Left cardiac atrium (tissue), 4 donors: ENCODE measurements at regions not wholly inside any gene's neighbourhood (a gene's known extent, or its start where the extent isn't known, plus 50 kb on each side); places are given as distances from the start of the nearest gene placed in this dataset.
"Not testable (repeated sequence)": the region's sequence is repeated elsewhere in the genome, so short reads cannot be mapped to it uniquely, and the experiment has no call there.

Source experiments
- ATAC-seq, 2 donors: fragments of 200-7000 bp; cut with Tn5 transposase; one replicate each; pipeline ENCODE4 v1.9.1; 2020; ENCODE audit warnings: mild to moderate bottlenecking in 2 of 2, moderate library complexity in 2 of 2
- DNase-seq: peaks from one replicate; pipeline ENCODE4 v3.0.0-alpha.2; 2020
- intact Hi-C, 2 donors: fragments of 100-400 bp; cut with DNase I; formaldehyde crosslinking; loops; one replicate each; pipeline versions ENCODE4 v1.14.1 to v1.15.1; 2022 to 2023
- donor health status: DM: no; HTN: yes; CAD: no.
- donor health status: DM: no; HTN: yes; CAD: no; lungs with severe emphysema.
- donor health status: DM: yes; HTN: yes; CAD: no.
- donor health status: Dilated cardiomyopathy.

GRCh38 chr1:182003953-182004586 lies 57.4 kb downstream of the ZNF648 start:
- intact Hi-C loops = no loop called here
- ATAC-seq (peak in 1 of 2 donors; percentile 76), DNase-seq (peak; percentile 76)

DNA sequence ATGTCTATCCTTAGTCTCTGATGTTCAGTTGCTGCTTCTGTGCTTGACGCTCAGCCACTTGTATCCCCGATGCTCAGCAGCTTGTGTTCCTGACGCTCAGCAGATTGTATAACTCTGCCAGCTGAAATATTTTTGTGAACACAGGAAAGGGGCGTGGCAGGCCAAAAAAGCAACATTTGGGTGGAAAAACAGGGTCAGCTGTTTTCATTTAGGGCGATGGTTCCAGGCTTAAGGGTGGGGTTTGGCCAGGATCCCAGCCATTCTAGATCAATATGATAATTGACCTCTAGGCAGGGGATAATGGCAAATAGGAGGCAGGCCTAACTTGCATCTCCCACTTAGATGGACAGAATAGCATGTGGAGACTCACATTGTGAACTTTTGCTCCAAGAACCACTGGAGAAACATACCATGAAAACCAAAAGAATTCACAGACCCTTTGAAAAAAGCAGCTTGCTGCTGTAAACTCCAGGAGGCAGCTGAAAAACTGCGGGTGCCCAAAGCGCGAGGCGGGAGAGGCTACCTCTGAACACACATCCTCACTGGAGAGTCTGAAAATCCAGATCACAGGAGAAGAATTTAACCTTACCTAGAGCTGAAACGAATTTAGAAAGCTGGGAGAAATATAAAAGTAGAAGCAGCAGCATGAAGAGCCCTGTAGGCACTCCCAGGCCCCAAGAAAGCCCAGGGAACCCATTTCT lies 58.3 kb downstream of the ZNF648 start:
- intact Hi-C loops = no loop called here
- DNase-seq = peak; percentile 76
- peak in 1 of 2 donors; percentile 54 for ATAC-seq

GRCh38 chr1:182002570-182002969 lies 58.9 kb downstream of the ZNF648 start:
- intact Hi-C loops = no loop called here
- peak in 1 of 2 donors; percentile 59 for ATAC-seq
- peak; percentile 29 for DNase-seq

- DNase-seq (peak; percentile 47), ATAC-seq (peak in 1 of 2 donors; percentile 38)
- intact Hi-C loops = no loop called here
Observed at GRCh38 chr1:181998858-181999257, 62.7 kb downstream of the ZNF648 start.

- no peak for ATAC-seq
- intact Hi-C loops = no loop called here
- DNase-seq = no peak
Observed at GRCh38 chr1:181992072-181992471, 69.4 kb downstream of the ZNF648 start.

DNA sequence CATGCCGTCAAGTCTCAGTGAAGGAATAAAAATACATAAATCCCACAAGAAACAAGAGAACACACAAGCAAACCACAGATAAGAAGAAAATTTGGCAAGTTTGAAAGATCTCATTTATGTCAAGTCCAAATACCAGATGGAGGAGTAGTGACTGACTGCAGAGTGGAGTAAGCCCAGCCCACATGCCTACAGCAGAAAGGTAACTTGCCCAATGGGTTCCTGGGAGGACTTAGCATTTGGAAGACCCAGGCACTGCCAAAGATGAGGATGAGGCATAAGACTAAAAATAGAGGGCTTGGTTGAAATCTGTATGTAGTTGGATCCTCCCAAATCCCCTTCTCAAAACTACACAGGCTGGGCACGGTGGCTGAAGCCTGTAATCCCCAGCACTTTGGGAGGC lies 70.8 kb downstream of the ZNF648 start:
- intact Hi-C loops = no loop called here
- ATAC-seq = peak in 1 of 2 donors; percentile 89

GRCh38 chr1:181989261-181989920 lies 72.1 kb downstream of the ZNF648 start:
- intact Hi-C loops = no loop called here
- ATAC-seq = no peak
- DNase-seq = no peak

More for the DNA sequence above, 70.8 kb downstream of the ZNF648 start:
- no peak for DNase-seq

DNA sequence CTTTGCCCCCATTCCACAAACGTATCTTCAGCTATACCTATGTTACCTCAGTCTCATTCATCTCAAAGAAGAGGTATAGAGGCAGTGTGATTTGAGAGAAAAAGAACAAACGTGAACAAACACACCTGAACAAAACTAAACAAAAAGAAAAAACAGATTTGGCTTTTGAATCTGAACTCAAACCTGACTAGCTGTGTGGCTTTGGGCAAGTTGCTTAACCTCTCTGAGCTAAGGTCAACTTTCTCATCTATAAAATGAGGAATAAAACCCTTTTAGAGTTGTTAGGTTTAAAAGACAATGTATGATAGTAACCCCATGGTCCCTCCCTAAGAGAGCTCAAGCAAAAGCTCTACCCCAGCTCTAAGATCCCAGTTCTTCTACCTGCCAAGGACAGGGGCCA lies 73.5 kb downstream of the ZNF648 start:
- no peak for ATAC-seq
- intact Hi-C loops = no loop called here
- DNase-seq = no peak

DNA sequence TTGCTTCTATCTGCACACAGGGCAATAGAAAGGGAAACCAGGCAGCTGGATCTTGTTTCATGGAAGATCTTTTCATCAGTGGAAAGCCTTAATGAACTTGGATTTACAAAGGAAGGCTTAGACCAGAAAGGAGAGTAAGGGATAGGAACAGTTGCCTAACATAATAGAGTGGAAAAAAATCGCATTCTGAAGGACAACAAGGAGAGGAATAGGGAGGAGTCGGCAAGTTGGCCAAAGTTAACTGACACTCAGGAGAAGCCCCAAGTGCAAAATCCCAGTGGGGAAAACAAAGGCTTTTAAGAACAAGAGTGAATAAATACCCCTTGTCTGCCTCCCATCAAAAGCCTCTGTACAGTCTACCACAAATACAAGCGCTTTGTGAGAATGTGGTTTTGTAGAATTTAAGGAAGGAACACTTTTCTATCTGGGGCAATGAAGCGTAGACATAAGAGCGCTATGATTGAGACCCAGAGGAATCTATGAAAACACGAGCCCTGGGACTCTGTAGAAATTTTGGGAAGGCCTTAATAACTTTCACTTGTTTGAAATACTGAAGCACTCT lies 74.1 kb downstream of the ZNF648 start:
- ATAC-seq (no peak), DNase-seq (no peak)
- intact Hi-C loops = no loop called here

GRCh38 chr1:181986907-181987305 lies 74.6 kb downstream of the ZNF648 start:
- intact Hi-C loops = no loop called here
- no peak for DNase-seq
- ATAC-seq = no peak

GRCh38 chr1:181985936-181986906 lies 75.3 kb downstream of the ZNF648 start:
- DNase-seq (no peak), ATAC-seq (no peak)
- intact Hi-C loops = no loop called here

- ATAC-seq (no peak), DNase-seq (no peak)
- intact Hi-C loops = no loop called here
Observed at GRCh38 chr1:181985281-181985680, 76.2 kb downstream of the ZNF648 start.

- no peak for ATAC-seq
- no peak for DNase-seq
- intact Hi-C loops = no loop called here
Observed at GRCh38 chr1:181984006-181984405, 77.5 kb downstream of the ZNF648 start.

- no peak for ATAC-seq
- no peak for DNase-seq
- intact Hi-C loops = no loop called here
Observed at GRCh38 chr1:181981821-181982220, 79.7 kb downstream of the ZNF648 start.

- no peak for ATAC-seq
- intact Hi-C loops = no loop called here
Observed at GRCh38 chr1:181972256-181972655, 89.3 kb downstream of the ZNF648 start.

GRCh38 chr1:181971424-181971823 lies 90.1 kb downstream of the ZNF648 start:
- intact Hi-C loops = no loop called here
- DNase-seq (no peak), ATAC-seq (no peak)

More at GRCh38 chr1:181972256-181972655, 89.3 kb downstream of the ZNF648 start:
- DNase-seq = no peak

- intact Hi-C loops = no loop called here
- no peak for DNase-seq
- no peak for ATAC-seq
Observed at GRCh38 chr1:181969902-181970301, 91.6 kb downstream of the ZNF648 start.

GRCh38 chr1:181954696-181955095 lies 106.8 kb downstream of the ZNF648 start:
- ATAC-seq, intact Hi-C loops, DNase-seq: not testable (repeated sequence)

GRCh38 chr1:181954178-181954577 lies 107.3 kb downstream of the ZNF648 start:
- DNase-seq, ATAC-seq, intact Hi-C loops: not testable (repeated sequence)
